SU-DHL-6 (cell line): ENCODE measurements at regions not wholly inside any gene's neighbourhood (a gene's known extent, or its start where the extent isn't known, plus 50 kb on each side); places are given as distances from the start of the nearest gene placed in this dataset.

Experiments used
- H2AFZ ChIP-seq: fragments of 200-600 bp; sonication (generic); 2 replicates; pipeline ENCODE4 v1.6.1; 2014; ENCODE audit warnings: low read depth, mild to moderate bottlenecking, moderate library complexity, mixed read lengths, antibody characterized with exemption, low read length; ENCODE audit not compliant: severe bottlenecking
- H3F3A ChIP-seq: fragments of 200-600 bp; shearing (Covaris generic); 2 replicates; pipeline ENCODE4 v1.6.0; 2016; ENCODE audit warnings: antibody characterized with exemption, mild to moderate bottlenecking; ENCODE audit not compliant: insufficient read depth
- H3K27ac ChIP-seq: fragments of 200-600 bp; sonication (generic); 2 replicates; pipeline ENCODE4 v1.5.1; 2016; ENCODE audit warnings: low read depth, mild to moderate bottlenecking, low read length, moderate library complexity, mixed read lengths
- H3K27me3 ChIP-seq: fragments of 200-600 bp; sonication (generic), shearing (Covaris generic); 2 replicates; pipeline ENCODE4 v1.6.0; 2014; ENCODE audit warnings: mild to moderate bottlenecking, low read length
- H3K36me3 ChIP-seq: fragments of 200-600 bp; sonication (generic); 2 replicates; pipeline ENCODE4 v1.6.1; 2014; ENCODE audit warnings: mild to moderate bottlenecking, low read length, mixed read lengths
- H3K4me2 ChIP-seq: fragments of 300-600, 200-600 bp; shearing (Covaris generic), sonication (generic); 2 replicates; pipeline ENCODE4 v1.6.0; 2014; ENCODE audit warnings: low read length, low read depth, mild to moderate bottlenecking; ENCODE audit not compliant: poor library complexity, severe bottlenecking
- H3K4me3 ChIP-seq: fragments of 200-600 bp; sonication (generic); 2 replicates; pipeline ENCODE4 v1.5.1; 2014; ENCODE audit warnings: antibody characterized with exemption, low read length, mild to moderate bottlenecking, mixed read lengths; ENCODE audit not compliant: insufficient read depth, poor library complexity, severe bottlenecking
- H3K79me2 ChIP-seq: fragments of 200-600 bp; sonication (generic); 2 replicates; pipeline ENCODE4 v1.6.1; 2014; ENCODE audit warnings: mild to moderate bottlenecking, low read length, moderate library complexity; ENCODE audit not compliant: insufficient read depth
- H3K9ac ChIP-seq: fragments of 200-600 bp; sonication (generic); 2 replicates; pipeline ENCODE4 v1.7.0; 2014; ENCODE audit warnings: mild to moderate bottlenecking, low read length
- H3K9me2 ChIP-seq: fragments of 200-600 bp; sonication (generic); replicated peaks from 2 replicates; pipeline ENCODE4 v1.6.1; 2014; ENCODE audit warnings: low read length; ENCODE audit not compliant: insufficient read depth
- H3K9me3 ChIP-seq: fragments of 200-600 bp; sonication (generic); 2 replicates; pipeline ENCODE4 v1.6.1; 2014; ENCODE audit warnings: low read length, mixed read lengths; ENCODE audit not compliant: insufficient read depth
- H4K20me1 ChIP-seq: fragments of 200-600 bp; sonication (generic); 2 replicates; pipeline ENCODE4 v1.6.1; 2014; ENCODE audit warnings: low read depth, mild to moderate bottlenecking, antibody characterized with exemption, low read length, moderate library complexity, mixed read lengths
- CTCF ChIP-seq: fragments of 200-600 bp; sonication (generic); IDR thresholded peaks from one replicate; pipeline ENCODE4 v1.5.1; 2017; ENCODE audit warnings: antibody characterized with exemption, mild to moderate bottlenecking, low read length, moderate library complexity; ENCODE audit not compliant: insufficient read depth, poor library complexity, severe bottlenecking
- EZH2phosphoT487 ChIP-seq: fragments of 200-600 bp; sonication (generic), shearing (Covaris generic); conservative IDR thresholded peaks from 2 replicates; pipeline ENCODE4 v1.6.1; 2018; ENCODE audit warnings: mild to moderate bottlenecking, antibody characterized with exemption, low read length, moderate library complexity, mixed read lengths

- H3F3A ChIP-seq = no peaks in the 10 kb centered on the region
- H3K4me2 ChIP-seq = no peak overlapping the region
- no peaks in the 10 kb centered on the region for H4K20me1 ChIP-seq
- H3K36me3 ChIP-seq = no peaks in the 10 kb centered on the region
- H3K4me3 ChIP-seq = no peak overlapping the region
- TF ChIP-seq CTCF = no peak
- no peak for TF ChIP-seq EZH2phosphoT487
- no peaks in the 10 kb centered on the region for H3K9me3 ChIP-seq
- no peaks in the 10 kb centered on the region for H3K9me2 ChIP-seq
- no peaks in the 10 kb centered on the region for H3K79me2 ChIP-seq
- no peaks in the 10 kb centered on the region for H3K27me3 ChIP-seq
- H3K27ac ChIP-seq = no peak overlapping the region
- no peak overlapping the region for H3K9ac ChIP-seq
- H2AFZ ChIP-seq = no peak overlapping the region
Measured at GRCh38 chr6:153898360-153899059, 140.5 kb upstream of the OPRM1 start.

- Histone ChIP-seq H3K79me2 (no peaks in the 10 kb centered on the region), H3K9me2 (no peaks in the 10 kb centered on the region), H3K27me3 (no peaks in the 10 kb centered on the region), H3K4me2 (no peak overlapping the region), H4K20me1 (no peaks in the 10 kb centered on the region), H2AFZ (no peak overlapping the region), H3K4me3 (no peak overlapping the region), H3K36me3 (no peaks in the 10 kb centered on the region), H3K27ac (no peak overlapping the region), H3K9me3 (no peaks in the 10 kb centered on the region), H3F3A (no peaks in the 10 kb centered on the region), H3K9ac (no peak overlapping the region)
- no peak for TF ChIP-seq EZH2phosphoT487
- no peak for TF ChIP-seq CTCF
Measured at GRCh38 chr6:153882411-153882810, 156.6 kb upstream of the OPRM1 start.

- H3K27me3 ChIP-seq = no peaks in the 10 kb centered on the region
- no peaks in the 10 kb centered on the region for H3K9me2 ChIP-seq
- H4K20me1 ChIP-seq = no peaks in the 10 kb centered on the region
- H3F3A ChIP-seq = no peaks in the 10 kb centered on the region
- H3K9ac ChIP-seq = no peak overlapping the region
- TF ChIP-seq CTCF = no peak
- TF ChIP-seq EZH2phosphoT487 = no peak
- no peak overlapping the region for H3K4me3 ChIP-seq
- no peak overlapping the region for H2AFZ ChIP-seq
- no peak overlapping the region for H3K4me2 ChIP-seq
- H3K27ac ChIP-seq = no peak overlapping the region
- no peaks in the 10 kb centered on the region for H3K36me3 ChIP-seq
- H3K79me2 ChIP-seq = no peaks in the 10 kb centered on the region
- H3K9me3 ChIP-seq = no peaks in the 10 kb centered on the region
Measured at GRCh38 chr6:153873541-153873940, 165.5 kb upstream of the OPRM1 start.
